KBM-7 (cell line): ENCODE measurements at regions not wholly inside any gene's neighbourhood (a gene's known extent, or its start where the extent isn't known, plus 50 kb on each side); places are given as distances from the start of the nearest gene placed in this dataset.

Experiments used
- DNase-seq: peaks from one replicate; pipeline ENCODE4 v3.0.0-alpha.2; 2015
- in situ Hi-C: fragments of 300-500 bp; cut with MboI; formaldehyde crosslinking; loops from 2 replicates; pipeline ENCODE4 v1.14.3; 2020; ENCODE audit warnings: low sequenced_read_pairs, low pct_unique_long_range_greater_than_20kb, mixed read lengths

DNA sequence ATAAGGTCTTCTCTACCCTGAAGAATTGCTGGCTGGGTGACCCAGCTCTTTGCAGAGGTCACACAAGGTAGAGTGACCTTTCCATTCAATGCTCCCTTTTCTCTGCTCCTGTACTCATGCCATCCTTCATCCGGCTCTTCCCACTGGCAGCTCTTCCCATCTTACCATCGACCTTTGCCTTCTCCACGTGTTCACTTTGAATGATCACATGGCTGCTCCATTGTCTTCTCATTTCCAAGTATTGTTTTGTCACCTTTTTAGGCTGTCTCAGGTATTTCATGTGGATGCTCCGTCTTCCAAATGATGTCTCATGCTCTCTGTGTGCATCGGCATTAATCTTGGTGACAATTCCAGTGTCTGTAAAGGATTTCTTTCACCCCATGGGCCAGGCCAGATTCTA lies 76.6 kb upstream of the ONECUT1 start:
- no peak for DNase-seq
- in situ Hi-C loops: no loop called here

DNA sequence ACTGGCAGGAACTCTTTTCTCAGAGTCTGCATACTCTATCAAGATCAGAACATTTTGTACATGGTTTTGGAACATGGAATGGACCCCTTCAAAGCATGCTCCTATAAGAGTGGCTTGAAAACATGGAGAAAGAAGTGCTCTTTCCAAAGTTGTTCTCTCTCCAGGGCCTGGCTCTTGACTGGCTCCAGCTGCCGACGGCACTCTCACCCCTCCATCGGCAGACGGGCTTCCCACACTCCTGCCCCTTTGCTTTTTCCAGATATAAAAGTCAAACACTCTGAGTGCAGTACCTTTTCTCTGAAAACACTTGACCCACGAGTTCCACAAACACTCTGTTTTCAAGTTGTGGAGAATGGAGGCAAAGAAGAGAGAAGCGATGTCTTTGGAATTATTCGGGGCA lies 72.5 kb upstream of the ONECUT1 start:
- DNase-seq: no peak
- in situ Hi-C loops: no loop called here

DNA sequence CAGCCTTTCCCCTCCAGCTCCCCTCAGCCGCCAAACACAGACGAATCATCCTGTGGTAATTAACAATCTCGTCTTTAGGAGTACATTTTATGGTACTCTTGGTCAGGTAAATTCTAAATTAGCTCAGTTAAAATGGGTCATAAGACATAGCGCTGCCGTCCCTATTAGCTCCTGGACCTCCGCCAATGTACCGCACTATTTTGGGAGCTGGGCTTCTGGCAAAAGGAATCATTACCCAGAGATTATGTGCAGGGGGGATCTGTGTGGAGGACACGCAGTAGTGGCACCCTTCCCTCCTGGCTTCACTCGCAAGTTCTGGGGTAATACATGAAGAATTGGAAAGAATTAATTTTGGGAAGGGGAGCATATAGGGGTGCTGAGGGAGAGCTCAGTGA lies 68.6 kb upstream of the ONECUT1 start:
- in situ Hi-C loops: no loop called here

DNA sequence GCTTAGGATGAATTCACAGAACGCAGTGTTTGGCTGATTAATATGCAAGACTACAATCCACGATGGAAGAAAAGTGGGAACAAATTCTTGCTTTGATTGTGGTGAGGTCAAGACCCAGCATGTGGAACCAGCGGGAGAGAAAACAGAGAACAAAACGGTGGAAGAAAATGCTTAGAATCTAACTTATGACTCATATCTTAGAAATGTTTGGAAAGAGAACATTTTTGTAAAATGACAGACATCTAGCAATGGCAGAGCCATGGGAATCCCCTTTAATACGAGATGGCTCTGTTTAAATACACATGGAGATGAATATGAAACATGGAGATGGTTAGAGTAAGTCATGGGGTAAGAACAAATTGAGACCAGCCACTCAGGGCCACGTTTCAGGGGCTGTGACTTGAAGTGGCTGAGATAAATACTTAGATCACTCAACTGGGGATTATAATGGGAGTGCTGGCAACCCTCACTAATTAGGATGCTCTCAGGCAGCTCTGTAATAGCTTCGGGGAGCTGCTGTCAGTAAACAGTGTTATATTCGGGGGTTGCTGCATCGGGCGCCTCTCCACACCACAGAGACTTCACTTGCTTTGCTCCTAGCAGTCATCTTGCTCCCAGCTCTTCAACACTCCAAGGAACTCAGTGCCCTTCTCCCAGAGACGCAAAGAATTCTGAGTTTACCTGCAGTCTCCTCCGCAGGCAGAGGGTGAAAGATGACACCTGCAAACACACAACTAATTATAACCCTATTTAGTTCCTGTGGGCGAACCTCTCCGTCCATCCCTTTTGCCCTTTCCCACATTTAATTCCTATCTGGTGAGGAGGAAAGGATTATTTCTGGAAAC lies 68.0 kb upstream of the ONECUT1 start:
- in situ Hi-C loops: no loop called here

More for the DNA sequence above, 68.6 kb upstream of the ONECUT1 start:
- no peak for DNase-seq

DNA sequence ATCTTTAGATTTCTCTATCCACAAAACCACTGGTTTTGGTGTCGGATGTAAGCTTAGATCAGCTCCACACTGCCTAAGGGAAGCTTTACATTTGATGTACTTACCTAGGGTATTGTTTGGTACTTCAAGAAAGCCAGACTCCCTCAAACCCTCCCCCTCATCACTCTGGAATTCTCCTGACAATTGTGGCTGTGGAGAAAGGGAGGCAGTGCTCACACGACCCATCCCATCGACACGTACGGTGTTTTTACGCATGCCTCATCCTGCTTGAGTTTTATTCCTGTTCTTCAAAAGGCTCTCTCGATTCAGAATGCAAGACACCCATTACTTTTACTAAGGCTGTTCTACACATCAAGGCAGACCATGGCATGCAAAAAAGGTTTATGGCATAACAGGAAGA lies 67.3 kb upstream of the ONECUT1 start:
- in situ Hi-C loops: no loop called here
- no peak for DNase-seq

More for the DNA sequence above, 68.0 kb upstream of the ONECUT1 start:
- no peak for DNase-seq

DNA sequence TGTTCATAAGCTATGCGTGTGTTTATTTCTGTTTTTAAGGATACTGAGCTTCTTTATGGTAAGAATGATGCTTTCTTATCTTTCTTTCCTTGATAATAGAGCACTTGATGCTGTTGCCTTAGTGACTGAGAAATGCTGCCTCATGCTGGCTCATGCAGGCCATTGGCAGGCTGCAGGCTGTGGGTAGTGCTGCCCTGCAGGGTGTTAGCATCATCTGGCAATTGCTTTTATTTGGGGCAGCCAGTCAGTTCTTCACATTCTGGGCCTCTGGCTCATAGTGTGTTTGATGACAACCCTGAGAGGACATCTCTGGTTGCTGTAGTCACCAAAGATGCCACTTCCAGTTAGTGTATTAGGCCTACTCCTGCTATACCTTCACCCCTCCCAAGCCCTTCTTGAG lies 66.2 kb upstream of the ONECUT1 start:
- in situ Hi-C loops: no loop called here

DNA sequence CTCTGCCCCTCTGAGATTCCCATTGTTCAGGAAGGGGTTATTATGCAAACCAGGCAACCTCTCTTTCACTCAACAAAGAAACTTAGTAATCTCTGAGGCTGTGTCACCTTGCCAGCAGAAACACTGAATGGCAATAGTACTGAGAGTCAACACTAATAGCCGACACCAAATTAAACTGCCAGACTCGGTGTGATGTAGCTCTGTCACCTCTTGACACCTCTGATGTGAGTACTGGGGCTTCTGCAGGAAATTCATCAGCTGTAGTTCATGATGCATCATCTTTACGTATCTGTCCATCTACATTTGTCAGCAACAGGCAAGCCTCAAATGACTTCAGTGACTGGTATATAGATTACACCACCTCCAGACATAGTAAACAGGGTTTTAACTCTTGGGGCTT lies 65.0 kb upstream of the ONECUT1 start:
- in situ Hi-C loops: no loop called here
- DNase-seq: no peak

More for the DNA sequence above, 66.2 kb upstream of the ONECUT1 start:
- DNase-seq: no peak

DNA sequence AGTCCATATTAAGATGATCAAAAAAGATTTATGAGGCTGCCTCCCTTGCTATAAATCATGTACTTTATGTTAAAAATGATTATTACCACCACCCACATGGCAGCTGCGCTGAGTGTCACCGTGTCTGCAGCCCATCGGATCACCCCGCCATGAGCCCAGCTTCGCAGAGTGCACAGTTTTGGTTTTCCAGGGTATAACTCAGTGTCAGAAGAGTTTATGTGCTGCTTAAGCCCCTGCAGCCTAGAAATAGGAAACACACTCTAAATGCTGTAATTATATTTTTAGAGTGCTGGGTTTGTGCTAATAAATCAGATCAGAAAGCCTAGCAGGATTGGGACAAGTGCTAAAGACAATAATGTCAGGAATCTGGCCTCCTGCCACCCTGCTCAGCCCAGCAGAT lies 54.7 kb upstream of the ONECUT1 start:
- DNase-seq: no peak
- in situ Hi-C loops: no loop called here
